H1 (cell line): ENCODE measurements at regions not wholly inside any gene's neighbourhood (a gene's known extent, or its start where the extent isn't known, plus 50 kb on each side); places are given as distances from the start of the nearest gene placed in this dataset.

Source experiments
- TF ChIP-seq, protein P1 (sequence below): IDR thresholded peaks from 2 replicates; pipeline ENCODE4 v1.6.1; 2011; ENCODE audit warnings: low read length, improper control_type of control experiment
- TF ChIP-seq, protein P2 (sequence below): fragments of 300-600 bp; sonication (generic); IDR thresholded peaks from 2 replicates; pipeline ENCODE4 v1.7.1; 2012; ENCODE audit warnings: low read length, moderate library complexity, mild to moderate bottlenecking, inconsistent platforms; ENCODE audit not compliant: insufficient replicate concordance

DNA sequence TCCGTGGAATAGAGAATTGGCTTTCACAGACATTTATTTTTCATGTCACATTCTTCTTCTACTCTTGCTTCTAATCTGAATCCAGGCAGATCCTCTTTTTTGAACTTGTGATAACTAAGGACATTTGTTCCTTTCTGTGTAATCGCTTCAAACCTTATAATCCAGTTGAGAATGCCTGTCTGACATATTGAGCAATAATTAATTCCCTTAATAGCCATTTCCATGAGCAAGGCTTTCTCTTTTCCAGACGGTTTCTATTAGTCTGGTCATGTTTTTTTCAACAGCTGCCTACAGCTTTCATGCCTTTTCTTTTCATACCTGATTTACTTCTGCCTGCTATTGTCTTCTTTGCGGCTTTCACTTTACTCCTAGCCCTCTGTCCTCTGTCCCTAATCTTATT, 163.4 kb downstream of the CYYR1 start (continued):
- TF ChIP-seq, protein P1, sequence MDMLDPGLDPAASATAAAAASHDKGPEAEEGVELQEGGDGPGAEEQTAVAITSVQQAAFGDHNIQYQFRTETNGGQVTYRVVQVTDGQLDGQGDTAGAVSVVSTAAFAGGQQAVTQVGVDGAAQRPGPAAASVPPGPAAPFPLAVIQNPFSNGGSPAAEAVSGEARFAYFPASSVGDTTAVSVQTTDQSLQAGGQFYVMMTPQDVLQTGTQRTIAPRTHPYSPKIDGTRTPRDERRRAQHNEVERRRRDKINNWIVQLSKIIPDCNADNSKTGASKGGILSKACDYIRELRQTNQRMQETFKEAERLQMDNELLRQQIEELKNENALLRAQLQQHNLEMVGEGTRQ: no peak
- TF ChIP-seq, protein P2, sequence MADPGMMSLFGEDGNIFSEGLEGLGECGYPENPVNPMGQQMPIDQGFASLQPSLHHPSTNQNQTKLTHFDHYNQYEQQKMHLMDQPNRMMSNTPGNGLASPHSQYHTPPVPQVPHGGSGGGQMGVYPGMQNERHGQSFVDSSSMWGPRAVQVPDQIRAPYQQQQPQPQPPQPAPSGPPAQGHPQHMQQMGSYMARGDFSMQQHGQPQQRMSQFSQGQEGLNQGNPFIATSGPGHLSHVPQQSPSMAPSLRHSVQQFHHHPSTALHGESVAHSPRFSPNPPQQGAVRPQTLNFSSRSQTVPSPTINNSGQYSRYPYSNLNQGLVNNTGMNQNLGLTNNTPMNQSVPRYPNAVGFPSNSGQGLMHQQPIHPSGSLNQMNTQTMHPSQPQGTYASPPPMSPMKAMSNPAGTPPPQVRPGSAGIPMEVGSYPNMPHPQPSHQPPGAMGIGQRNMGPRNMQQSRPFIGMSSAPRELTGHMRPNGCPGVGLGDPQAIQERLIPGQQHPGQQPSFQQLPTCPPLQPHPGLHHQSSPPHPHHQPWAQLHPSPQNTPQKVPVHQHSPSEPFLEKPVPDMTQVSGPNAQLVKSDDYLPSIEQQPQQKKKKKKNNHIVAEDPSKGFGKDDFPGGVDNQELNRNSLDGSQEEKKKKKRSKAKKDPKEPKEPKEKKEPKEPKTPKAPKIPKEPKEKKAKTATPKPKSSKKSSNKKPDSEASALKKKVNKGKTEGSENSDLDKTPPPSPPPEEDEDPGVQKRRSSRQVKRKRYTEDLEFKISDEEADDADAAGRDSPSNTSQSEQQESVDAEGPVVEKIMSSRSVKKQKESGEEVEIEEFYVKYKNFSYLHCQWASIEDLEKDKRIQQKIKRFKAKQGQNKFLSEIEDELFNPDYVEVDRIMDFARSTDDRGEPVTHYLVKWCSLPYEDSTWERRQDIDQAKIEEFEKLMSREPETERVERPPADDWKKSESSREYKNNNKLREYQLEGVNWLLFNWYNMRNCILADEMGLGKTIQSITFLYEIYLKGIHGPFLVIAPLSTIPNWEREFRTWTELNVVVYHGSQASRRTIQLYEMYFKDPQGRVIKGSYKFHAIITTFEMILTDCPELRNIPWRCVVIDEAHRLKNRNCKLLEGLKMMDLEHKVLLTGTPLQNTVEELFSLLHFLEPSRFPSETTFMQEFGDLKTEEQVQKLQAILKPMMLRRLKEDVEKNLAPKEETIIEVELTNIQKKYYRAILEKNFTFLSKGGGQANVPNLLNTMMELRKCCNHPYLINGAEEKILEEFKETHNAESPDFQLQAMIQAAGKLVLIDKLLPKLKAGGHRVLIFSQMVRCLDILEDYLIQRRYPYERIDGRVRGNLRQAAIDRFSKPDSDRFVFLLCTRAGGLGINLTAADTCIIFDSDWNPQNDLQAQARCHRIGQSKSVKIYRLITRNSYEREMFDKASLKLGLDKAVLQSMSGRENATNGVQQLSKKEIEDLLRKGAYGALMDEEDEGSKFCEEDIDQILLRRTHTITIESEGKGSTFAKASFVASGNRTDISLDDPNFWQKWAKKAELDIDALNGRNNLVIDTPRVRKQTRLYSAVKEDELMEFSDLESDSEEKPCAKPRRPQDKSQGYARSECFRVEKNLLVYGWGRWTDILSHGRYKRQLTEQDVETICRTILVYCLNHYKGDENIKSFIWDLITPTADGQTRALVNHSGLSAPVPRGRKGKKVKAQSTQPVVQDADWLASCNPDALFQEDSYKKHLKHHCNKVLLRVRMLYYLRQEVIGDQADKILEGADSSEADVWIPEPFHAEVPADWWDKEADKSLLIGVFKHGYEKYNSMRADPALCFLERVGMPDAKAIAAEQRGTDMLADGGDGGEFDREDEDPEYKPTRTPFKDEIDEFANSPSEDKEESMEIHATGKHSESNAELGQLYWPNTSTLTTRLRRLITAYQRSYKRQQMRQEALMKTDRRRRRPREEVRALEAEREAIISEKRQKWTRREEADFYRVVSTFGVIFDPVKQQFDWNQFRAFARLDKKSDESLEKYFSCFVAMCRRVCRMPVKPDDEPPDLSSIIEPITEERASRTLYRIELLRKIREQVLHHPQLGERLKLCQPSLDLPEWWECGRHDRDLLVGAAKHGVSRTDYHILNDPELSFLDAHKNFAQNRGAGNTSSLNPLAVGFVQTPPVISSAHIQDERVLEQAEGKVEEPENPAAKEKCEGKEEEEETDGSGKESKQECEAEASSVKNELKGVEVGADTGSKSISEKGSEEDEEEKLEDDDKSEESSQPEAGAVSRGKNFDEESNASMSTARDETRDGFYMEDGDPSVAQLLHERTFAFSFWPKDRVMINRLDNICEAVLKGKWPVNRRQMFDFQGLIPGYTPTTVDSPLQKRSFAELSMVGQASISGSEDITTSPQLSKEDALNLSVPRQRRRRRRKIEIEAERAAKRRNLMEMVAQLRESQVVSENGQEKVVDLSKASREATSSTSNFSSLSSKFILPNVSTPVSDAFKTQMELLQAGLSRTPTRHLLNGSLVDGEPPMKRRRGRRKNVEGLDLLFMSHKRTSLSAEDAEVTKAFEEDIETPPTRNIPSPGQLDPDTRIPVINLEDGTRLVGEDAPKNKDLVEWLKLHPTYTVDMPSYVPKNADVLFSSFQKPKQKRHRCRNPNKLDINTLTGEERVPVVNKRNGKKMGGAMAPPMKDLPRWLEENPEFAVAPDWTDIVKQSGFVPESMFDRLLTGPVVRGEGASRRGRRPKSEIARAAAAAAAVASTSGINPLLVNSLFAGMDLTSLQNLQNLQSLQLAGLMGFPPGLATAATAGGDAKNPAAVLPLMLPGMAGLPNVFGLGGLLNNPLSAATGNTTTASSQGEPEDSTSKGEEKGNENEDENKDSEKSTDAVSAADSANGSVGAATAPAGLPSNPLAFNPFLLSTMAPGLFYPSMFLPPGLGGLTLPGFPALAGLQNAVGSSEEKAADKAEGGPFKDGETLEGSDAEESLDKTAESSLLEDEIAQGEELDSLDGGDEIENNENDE: no peak
